Natural killer cell treated with Interleukin-12 subunit alpha and Interleukin-12 subunit beta and Interleukin-15 and Interleukin-18, amount 100 ng/mL, for 72 hours (primary cell): ENCODE measurements at regions not wholly inside any gene's neighbourhood (a gene's known extent, or its start where the extent isn't known, plus 50 kb on each side); places are given as distances from the start of the nearest gene placed in this dataset.
A peak's percentile ranks its signal among the peaks of the same experiment; 100 is the strongest.

Experiments used
- ATAC-seq, 2 donors: fragments of 150-1000 bp; cut with Tn5 transposase in 1 of 2; sonication (Bioruptor Pico), chemical (Tn5 transposase) in 1 of 2; 2 replicates each; pipeline ENCODE4 v1.10.0; 2021
- DNase-seq: peaks from one replicate; pipeline ENCODE4 v3.0.0; 2022; ENCODE audit warnings: low spot score
- H3K27ac Mint-ChIP-seq, 2 donors: 1 replicate in 1 of 2; 2 replicates in 1 of 2; pipeline ENCODE4 v1.8.0; 2022; ENCODE audit warnings: mixed read lengths in 2 of 2, mild to moderate bottlenecking in 1 of 2, moderate library complexity in 1 of 2
- H3K27me3 Mint-ChIP-seq, 2 donors: 1 replicate in 1 of 2; 2 replicates in 1 of 2; pipeline ENCODE4 v1.8.0; 2022; ENCODE audit warnings: mixed read lengths in 2 of 2
- H3K36me3 Mint-ChIP-seq: one replicate; pipeline ENCODE4 v1.8.0; 2022; ENCODE audit warnings: mixed read lengths
- H3K4me1 Mint-ChIP-seq, 2 donors: 1 replicate in 1 of 2; 2 replicates in 1 of 2; pipeline ENCODE4 v1.8.0; 2022; ENCODE audit warnings: low read depth in 2 of 2, mixed read lengths in 2 of 2, mild to moderate bottlenecking in 1 of 2
- H3K4me3 Mint-ChIP-seq: one replicate; pipeline ENCODE4 v1.8.0; 2022; ENCODE audit warnings: mixed read lengths
- H3K9me3 Mint-ChIP-seq: 2 replicates; pipeline ENCODE4 v1.8.0; 2022; ENCODE audit warnings: mixed read lengths

- DNase-seq (no peak), ATAC-seq (no peak)
- Mint-ChIP-seq H3K27me3 (peaks cover 0 to 2% of the 10 kb centered on the region in 2 donors), H3K36me3 (no peaks in the 10 kb centered on the region), H3K27ac (peak overlapping the region in 1 of 2 donors; percentile 1), H3K4me1 (peaks cover 0 to 3% of the 10 kb centered on the region in 2 donors), H3K9me3 (no peaks in the 10 kb centered on the region), H3K4me3 (no peak overlapping the region)
Observed at GRCh38 chr6:139904158-139904533, 529.7 kb upstream of the CITED2 start.

DNA sequence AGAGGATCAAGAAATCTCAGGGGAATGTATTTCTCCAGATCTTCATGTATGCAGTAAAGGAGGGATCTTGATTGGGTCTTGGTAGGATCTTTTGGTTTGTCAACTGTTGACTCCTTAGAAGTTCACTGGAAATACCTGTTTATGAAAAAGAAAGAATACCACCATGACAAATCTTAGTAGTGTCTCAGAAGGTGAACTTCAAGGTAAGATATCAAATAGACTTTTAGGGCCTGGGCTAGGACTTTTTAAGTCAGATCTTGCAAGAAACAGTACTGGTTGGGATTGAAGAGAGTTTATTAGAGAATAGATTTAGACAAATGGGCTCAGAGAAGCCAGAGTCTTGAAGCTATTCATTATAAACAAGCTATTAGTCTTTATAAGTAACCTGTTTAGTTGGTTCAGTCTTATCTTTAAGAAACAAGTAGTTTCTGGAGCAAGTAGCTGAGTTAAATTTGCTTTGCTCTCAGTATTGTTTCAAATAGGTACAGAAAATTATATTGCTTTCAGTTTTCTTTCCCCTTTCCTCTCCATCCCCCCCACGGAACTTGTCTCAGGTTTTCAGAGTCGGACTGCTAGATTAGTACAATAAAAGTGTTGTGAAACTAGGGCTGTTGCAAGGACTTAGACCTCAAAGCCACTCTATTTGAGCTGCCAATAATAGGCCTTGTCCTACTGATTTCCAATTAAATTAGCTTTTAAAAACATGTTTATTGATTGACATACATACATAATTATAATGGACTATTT lies 529.1 kb upstream of the CITED2 start:
- H3K4me3 Mint-ChIP-seq = no peak overlapping the region
- H3K9me3 Mint-ChIP-seq = no peaks in the 10 kb centered on the region
- H3K27ac Mint-ChIP-seq = peak overlapping the region in 1 of 2 donors; percentile 1
- peaks cover 0 to 3% of the 10 kb centered on the region in 2 donors for H3K4me1 Mint-ChIP-seq
- ATAC-seq (peak in 1 of 2 donors; percentile 65), DNase-seq (peak; percentile 62)
- peaks cover 2 to 4% of the 10 kb centered on the region in 2 donors for H3K27me3 Mint-ChIP-seq
- no peaks in the 10 kb centered on the region for H3K36me3 Mint-ChIP-seq

DNA sequence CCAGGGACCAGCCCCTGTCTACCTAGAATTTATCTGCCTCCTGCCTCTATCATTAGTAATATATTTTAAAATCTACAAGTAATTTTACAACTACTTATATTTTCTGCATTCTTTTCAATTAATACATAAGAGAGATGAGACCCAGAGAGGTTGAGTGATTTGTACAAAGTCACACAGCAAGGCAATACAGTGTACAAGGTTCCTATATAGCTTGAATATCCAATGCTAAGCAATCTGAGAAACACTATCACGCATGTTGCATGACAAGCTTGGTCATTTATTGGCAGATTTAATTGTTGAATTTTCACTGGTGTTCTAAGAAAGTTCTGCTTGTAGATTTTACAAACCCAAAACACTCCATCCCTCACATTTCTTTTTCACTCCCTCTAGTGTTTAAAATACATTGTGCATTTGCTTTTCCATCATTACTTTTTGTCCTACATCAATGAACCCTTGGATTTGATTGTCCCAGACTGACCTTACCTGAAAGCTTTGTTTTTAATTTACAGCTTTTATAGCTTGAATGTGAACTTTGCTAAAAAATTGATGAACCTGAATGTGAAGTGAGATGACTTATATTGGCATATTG lies 520.9 kb upstream of the CITED2 start:
- Mint-ChIP-seq H3K36me3 (no peaks in the 10 kb centered on the region), H3K4me1 (no peaks in the 10 kb centered on the region), H3K4me3 (no peak overlapping the region), H3K9me3 (no peaks in the 10 kb centered on the region), H3K27me3 (peaks cover 3 to 13% of the 10 kb centered on the region in 2 donors), H3K27ac (no peak overlapping the region)
- DNase-seq (no peak), ATAC-seq (no peak)

DNA sequence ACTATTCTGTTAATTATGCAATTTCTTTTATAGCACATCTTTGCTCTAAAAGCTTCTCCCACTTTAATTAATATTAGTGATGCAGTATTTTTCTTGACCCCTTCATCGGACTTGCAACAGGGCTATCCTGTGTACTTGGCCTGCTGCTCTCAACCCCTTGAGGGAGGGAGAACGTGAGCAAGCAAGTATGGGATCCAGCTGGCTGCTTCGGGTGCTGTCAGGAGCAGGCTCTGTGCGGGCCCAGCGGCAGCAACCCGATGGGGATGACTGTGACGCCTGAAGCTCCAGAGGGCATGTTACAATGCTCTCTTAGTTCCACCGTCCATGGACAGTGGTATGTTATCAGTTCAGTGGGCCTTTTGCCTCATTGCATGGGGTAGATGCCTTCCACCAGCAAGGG lies 519.8 kb upstream of the CITED2 start:
- no peaks in the 10 kb centered on the region for H3K9me3 Mint-ChIP-seq

DNA sequence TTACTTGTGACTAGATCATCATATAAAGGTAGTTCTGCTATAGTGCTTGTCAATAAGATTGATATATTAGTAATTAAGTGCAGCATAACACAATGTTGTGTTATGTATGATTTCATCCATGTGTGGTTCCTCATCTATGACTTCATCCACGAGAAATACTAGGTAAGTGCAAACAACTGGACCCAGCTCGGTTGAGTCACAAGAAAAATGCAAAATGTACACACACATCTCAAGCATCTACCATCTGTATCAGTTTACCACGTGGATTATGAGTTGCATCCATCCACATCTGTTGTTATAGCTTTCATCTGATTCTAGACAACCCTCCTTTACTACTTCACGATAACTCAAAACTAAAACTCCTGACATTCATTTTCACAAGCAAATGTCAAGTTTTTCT lies 517.0 kb upstream of the CITED2 start:
- DNase-seq (no peak), ATAC-seq (no peak)
- H3K9me3 Mint-ChIP-seq = no peaks in the 10 kb centered on the region
- no peak overlapping the region for H3K27ac Mint-ChIP-seq
- no peak overlapping the region for H3K4me3 Mint-ChIP-seq
- H3K36me3 Mint-ChIP-seq = no peaks in the 10 kb centered on the region
- no peaks in the 10 kb centered on the region for H3K4me1 Mint-ChIP-seq
- H3K27me3 Mint-ChIP-seq = peaks cover 11 to 27% of the 10 kb centered on the region in 2 donors

More for the DNA sequence above, 519.8 kb upstream of the CITED2 start:
- H3K27me3 Mint-ChIP-seq = peaks cover 5 to 13% of the 10 kb centered on the region in 2 donors
- no peak overlapping the region for H3K4me3 Mint-ChIP-seq
- H3K4me1 Mint-ChIP-seq = no peaks in the 10 kb centered on the region
- DNase-seq = no peak
- no peak overlapping the region for H3K27ac Mint-ChIP-seq
- ATAC-seq = no peak
- H3K36me3 Mint-ChIP-seq = no peaks in the 10 kb centered on the region

DNA sequence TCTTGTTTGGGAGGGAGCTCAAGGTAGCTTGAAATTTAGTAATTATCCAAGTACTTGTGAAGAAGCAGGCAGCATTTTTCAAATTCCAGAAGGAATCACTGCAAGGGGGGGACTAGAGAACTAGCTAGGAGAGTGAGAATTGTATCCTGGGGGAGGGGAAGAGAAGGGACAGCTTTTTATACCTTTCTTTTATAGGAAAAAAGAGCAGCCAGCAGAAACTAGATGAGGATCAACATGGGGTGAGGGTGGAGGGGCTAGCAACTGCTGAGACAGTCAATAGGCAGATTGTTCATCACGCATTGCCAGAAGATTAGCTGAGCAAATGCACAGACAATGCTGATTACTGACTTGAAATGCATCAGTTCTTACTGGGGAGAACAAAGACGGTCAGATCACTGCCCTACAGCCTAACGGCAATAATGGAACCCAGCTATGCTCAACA lies 514.3 kb upstream of the CITED2 start:
- Mint-ChIP-seq H3K27me3 (peaks cover 11 to 30% of the 10 kb centered on the region in 2 donors), H3K36me3 (no peaks in the 10 kb centered on the region), H3K27ac (no peak overlapping the region), H3K4me3 (no peak overlapping the region), H3K9me3 (no peaks in the 10 kb centered on the region), H3K4me1 (no peaks in the 10 kb centered on the region)
- DNase-seq (no peak), ATAC-seq (no peak)

DNA sequence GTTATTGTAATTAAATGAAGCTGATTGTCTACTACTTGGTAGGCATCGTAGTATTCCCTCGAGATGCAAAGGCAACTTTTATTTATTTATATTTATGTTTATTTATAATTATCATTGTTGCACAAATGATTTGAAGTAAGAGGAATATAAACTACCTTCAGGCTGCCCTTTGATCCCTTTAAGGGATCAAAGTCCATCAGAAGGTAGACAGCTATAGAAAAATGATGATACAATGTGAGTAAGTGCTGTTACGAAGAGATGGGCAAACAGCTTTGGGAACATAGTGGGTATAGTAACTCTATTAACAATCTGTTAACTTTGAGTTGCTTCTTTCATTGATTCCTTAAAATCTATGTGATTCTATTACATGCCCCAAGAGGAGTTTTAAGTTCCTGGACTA lies 512.8 kb upstream of the CITED2 start:
- H3K27ac Mint-ChIP-seq = no peak overlapping the region
- H3K4me1 Mint-ChIP-seq = no peaks in the 10 kb centered on the region
- H3K4me3 Mint-ChIP-seq = no peak overlapping the region
- H3K36me3 Mint-ChIP-seq = no peaks in the 10 kb centered on the region
- ATAC-seq (no peak), DNase-seq (no peak)
- peaks cover 11 to 22% of the 10 kb centered on the region in 2 donors for H3K27me3 Mint-ChIP-seq
- H3K9me3 Mint-ChIP-seq = no peaks in the 10 kb centered on the region

GRCh38 chr6:139886396-139886795 lies 511.9 kb upstream of the CITED2 start:
- H3K27ac Mint-ChIP-seq = no peak overlapping the region
- no peaks in the 10 kb centered on the region for H3K36me3 Mint-ChIP-seq
- H3K9me3 Mint-ChIP-seq = no peaks in the 10 kb centered on the region
- no peak overlapping the region for H3K4me3 Mint-ChIP-seq
- no peaks in the 10 kb centered on the region for H3K4me1 Mint-ChIP-seq
- ATAC-seq (no peak), DNase-seq (no peak)
- H3K27me3 Mint-ChIP-seq = peaks cover 11 to 22% of the 10 kb centered on the region in 2 donors

GRCh38 chr6:139885909-139886308 lies 511.5 kb upstream of the CITED2 start:
- Mint-ChIP-seq H3K9me3 (no peaks in the 10 kb centered on the region), H3K36me3 (no peaks in the 10 kb centered on the region), H3K27me3 (peaks cover 9 to 26% of the 10 kb centered on the region in 2 donors), H3K4me3 (no peak overlapping the region), H3K27ac (no peak overlapping the region), H3K4me1 (no peaks in the 10 kb centered on the region)
- no peak for ATAC-seq
- DNase-seq = no peak

DNA sequence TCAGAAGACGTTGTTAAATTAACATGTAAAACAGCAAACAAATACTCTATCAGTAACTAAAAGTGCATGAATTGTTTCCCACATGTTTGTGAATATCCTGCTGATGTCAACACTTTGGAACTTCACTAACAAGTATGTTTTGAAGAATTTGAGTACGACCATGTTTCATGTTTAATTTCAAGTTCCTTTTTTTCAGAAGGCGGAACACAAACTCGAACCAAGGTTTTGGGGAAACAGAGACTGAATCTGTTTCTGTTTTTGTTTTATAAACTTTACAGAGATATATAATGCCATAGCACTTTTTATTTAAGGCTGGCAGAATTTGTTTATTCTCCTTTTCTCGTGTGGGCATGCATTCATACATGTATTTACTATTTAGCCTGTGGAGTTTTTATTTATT lies 509.3 kb upstream of the CITED2 start:
- H3K27me3 Mint-ChIP-seq = peaks cover 5 to 24% of the 10 kb centered on the region in 2 donors
- H3K27ac Mint-ChIP-seq = no peak overlapping the region
- no peaks in the 10 kb centered on the region for H3K9me3 Mint-ChIP-seq
- DNase-seq = no peak
- H3K4me3 Mint-ChIP-seq = no peak overlapping the region
- H3K36me3 Mint-ChIP-seq = no peaks in the 10 kb centered on the region
- H3K4me1 Mint-ChIP-seq = no peaks in the 10 kb centered on the region
- no peak for ATAC-seq

GRCh38 chr6:139882977-139883728 lies 508.7 kb upstream of the CITED2 start:
- H3K36me3 Mint-ChIP-seq = no peaks in the 10 kb centered on the region
- DNase-seq (no peak), ATAC-seq (no peak)
- H3K27me3 Mint-ChIP-seq = peaks cover 3 to 18% of the 10 kb centered on the region in 2 donors
- H3K4me1 Mint-ChIP-seq = no peaks in the 10 kb centered on the region
- H3K9me3 Mint-ChIP-seq = no peaks in the 10 kb centered on the region
- H3K27ac Mint-ChIP-seq = no peak overlapping the region
- no peak overlapping the region for H3K4me3 Mint-ChIP-seq

- no peaks in the 10 kb centered on the region for H3K9me3 Mint-ChIP-seq
- no peak overlapping the region for H3K4me3 Mint-ChIP-seq
- no peak overlapping the region for H3K27ac Mint-ChIP-seq
- ATAC-seq = no peak
- DNase-seq = no peak
- H3K27me3 Mint-ChIP-seq = peaks cover 3 to 17% of the 10 kb centered on the region in 2 donors
- H3K4me1 Mint-ChIP-seq = no peaks in the 10 kb centered on the region
- no peaks in the 10 kb centered on the region for H3K36me3 Mint-ChIP-seq
Observed at GRCh38 chr6:139882234-139882633, 507.8 kb upstream of the CITED2 start.

DNA sequence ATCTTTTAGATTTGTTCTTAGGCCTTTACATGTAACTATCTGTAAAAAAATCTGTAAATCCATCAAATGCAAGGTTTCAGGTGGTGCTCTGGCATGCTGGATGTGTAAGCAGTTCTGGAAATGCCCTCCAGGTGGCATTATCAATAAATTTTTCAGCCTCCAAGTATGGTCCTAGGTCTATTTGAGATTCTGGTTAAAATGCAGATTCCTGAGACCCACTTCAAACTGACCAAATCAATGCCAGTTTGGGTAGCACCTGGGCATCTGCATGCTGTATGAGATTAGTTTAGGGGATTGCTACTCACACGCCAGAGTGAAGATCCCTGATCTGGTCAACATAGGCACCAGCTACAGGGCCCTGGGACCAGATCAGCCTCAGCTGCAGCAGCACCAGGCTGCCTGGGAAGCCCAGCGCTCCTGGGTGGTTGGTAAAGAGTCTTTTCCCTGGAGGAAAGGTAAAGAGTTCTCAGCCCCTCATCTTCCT lies 507.3 kb upstream of the CITED2 start:
- peaks cover under 1 to 13% of the 10 kb centered on the region in 2 donors for H3K27me3 Mint-ChIP-seq
- no peaks in the 10 kb centered on the region for H3K36me3 Mint-ChIP-seq
- ATAC-seq (peak in 1 of 2 donors; percentile 60), DNase-seq (no peak)
- H3K4me1 Mint-ChIP-seq = no peaks in the 10 kb centered on the region
- no peak overlapping the region for H3K27ac Mint-ChIP-seq
- no peaks in the 10 kb centered on the region for H3K9me3 Mint-ChIP-seq
- H3K4me3 Mint-ChIP-seq = no peak overlapping the region

- DNase-seq (no peak), ATAC-seq (no peak)
- Mint-ChIP-seq H3K4me3 (no peak overlapping the region), H3K9me3 (no peaks in the 10 kb centered on the region), H3K4me1 (no peaks in the 10 kb centered on the region), H3K27ac (no peak overlapping the region), H3K36me3 (no peaks in the 10 kb centered on the region), H3K27me3 (peaks cover 0 to 8% of the 10 kb centered on the region in 2 donors)
Observed at GRCh38 chr6:139881236-139881635, 506.8 kb upstream of the CITED2 start.
